Retinal pigment epithelial cell (primary cell): ENCODE measurements at regions not wholly inside any gene's neighbourhood (a gene's known extent, or its start where the extent isn't known, plus 50 kb on each side); places are given as distances from the start of the nearest gene placed in this dataset.

Experiments used
- DNase-seq: peaks from one replicate; pipeline ENCODE4 v3.0.0-alpha.2; 2010; ENCODE audit warnings: low read depth
- H3K4me3 ChIP-seq: 2 replicates; pipeline ENCODE4 v1.5.1; 2011; ENCODE audit warnings: mild to moderate bottlenecking, low read length, control low read depth, moderate library complexity
- CTCF ChIP-seq: conservative IDR thresholded peaks from 2 replicates; pipeline ENCODE4 v1.5.1; 2011; ENCODE audit warnings: low read depth, low read length, control low read depth, inconsistent platforms

DNA sequence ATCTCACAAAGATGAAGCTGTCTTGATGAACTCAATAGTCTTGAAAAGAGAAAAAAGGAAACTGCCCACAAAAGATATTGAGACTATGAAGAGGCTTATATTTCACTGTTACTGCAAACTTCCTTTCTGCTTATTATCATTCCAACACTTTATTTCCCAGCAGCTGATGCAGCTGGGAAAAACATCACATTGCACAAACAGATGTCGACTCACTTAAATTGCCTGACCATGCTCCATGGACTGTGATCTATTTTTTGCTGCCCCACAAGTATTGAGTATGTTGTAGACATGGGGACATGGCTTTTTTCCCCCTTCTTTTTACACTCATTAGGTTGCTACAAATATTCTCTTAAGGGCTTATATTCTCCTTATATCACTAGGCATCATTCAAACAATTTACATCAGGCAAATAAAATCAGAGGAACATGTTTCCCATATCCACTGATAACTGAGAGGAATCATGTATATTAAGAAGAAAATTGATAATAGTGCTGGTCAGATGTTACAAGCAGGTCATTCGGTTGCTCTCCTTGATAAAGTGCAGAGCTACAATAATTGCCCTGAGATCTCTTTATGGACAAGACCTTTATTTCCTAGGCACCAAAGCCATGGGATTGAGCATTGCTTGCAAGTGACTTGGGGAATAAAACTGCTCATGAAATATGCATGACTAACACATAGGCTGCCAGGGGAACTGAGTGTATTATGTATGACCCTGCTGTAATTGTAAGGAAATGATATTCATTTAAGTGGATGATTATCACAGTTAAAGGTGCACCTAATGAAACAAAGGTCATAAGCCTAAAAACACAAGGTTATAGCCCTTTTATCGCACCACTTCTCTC, 509.9 kb downstream of the ZNF608 start:
- H3K4me3 ChIP-seq, result no peak overlapping the region
- no peak for TF ChIP-seq CTCF
- no peak for DNase-seq

GRCh38 chr5:124235576-124235975, 510.9 kb downstream of the ZNF608 start:
- no peak for TF ChIP-seq CTCF
- no peak for DNase-seq
- no peak overlapping the region for H3K4me3 ChIP-seq

- no peak overlapping the region for H3K4me3 ChIP-seq
- no peak for DNase-seq
- TF ChIP-seq CTCF, result no peak
Observed at GRCh38 chr5:124234770-124235562, 511.5 kb downstream of the ZNF608 start.

DNA sequence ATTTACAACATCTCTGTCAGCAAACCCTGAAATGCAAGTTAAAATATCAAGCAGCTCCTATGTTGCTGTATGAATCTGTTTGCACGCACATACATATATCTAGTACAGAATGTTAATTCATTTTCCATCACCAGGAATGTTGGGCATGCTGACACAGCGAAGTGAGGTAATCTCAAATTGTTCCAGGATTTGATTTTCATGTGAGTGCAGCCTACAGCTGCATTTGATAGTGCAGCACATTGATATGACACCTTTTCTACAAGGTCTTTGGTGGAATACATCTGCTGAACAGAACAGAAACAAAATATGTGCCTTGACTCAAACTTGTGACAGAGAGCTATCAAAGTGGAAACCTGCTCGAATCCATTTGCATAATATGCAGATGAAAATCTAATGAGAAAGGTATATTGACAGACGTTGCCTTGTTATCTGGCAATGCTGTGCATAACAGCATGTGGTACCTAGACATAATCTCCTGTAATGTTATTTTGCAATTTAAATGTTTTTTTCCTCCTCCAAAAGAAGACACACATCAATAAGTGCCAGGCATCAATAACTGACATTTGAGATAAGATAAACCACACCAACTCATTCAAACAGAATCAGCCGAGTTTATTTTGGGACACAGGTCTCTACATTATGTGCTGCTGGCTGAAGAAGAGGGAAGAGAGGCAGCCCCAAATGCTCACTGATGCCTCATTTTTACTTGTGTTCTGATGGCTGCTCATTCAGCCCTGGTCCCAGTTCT, 512.2 kb downstream of the ZNF608 start:
- no peak for TF ChIP-seq CTCF
- DNase-seq, result no peak
- no peak overlapping the region for H3K4me3 ChIP-seq

GRCh38 chr5:124232515-124232914, 513.9 kb downstream of the ZNF608 start:
- no peak for TF ChIP-seq CTCF
- no peak overlapping the region for H3K4me3 ChIP-seq
- no peak for DNase-seq

DNA sequence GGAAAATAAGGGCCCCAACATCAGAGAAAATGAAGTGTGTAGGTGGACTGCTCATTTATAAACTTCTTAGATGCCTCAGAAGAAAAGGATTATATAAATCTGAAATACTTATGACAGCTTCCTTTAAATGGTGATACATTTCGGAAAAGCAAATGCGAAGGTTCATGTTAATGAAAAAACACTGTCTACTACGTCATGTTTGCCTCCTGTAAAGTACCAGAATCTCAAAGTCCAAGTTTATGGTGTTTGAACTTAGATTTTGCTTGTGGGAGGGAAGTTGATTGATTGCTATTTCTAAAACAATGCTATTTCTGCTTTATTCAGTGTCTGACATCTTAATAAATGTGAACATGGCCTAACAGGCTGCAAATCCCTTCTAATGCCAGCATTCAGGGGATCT, 514.6 kb downstream of the ZNF608 start:
- H3K4me3 ChIP-seq, result no peak overlapping the region
- DNase-seq, result no peak
- no peak for TF ChIP-seq CTCF
